ENCODE measurements at regions not wholly inside any gene's neighbourhood (a gene's known extent, or its start where the extent isn't known, plus 50 kb on each side); places are given as distances from the start of the nearest gene placed in this dataset.

GRCh38 chr3:81105206-81105605 is 656.2 kb downstream of the GBE1 start:
- TF ChIP-seq, protein P1, sequence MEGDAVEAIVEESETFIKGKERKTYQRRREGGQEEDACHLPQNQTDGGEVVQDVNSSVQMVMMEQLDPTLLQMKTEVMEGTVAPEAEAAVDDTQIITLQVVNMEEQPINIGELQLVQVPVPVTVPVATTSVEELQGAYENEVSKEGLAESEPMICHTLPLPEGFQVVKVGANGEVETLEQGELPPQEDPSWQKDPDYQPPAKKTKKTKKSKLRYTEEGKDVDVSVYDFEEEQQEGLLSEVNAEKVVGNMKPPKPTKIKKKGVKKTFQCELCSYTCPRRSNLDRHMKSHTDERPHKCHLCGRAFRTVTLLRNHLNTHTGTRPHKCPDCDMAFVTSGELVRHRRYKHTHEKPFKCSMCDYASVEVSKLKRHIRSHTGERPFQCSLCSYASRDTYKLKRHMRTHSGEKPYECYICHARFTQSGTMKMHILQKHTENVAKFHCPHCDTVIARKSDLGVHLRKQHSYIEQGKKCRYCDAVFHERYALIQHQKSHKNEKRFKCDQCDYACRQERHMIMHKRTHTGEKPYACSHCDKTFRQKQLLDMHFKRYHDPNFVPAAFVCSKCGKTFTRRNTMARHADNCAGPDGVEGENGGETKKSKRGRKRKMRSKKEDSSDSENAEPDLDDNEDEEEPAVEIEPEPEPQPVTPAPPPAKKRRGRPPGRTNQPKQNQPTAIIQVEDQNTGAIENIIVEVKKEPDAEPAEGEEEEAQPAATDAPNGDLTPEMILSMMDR (IDR thresholded peaks at IDR 0.05): no peak
- TF ChIP-seq POLR2A (IDR thresholded peaks at IDR 0.05): no peak
